Mesothelial cell of epicardium (in vitro differentiated cells): ENCODE measurements at regions not wholly inside any gene's neighbourhood (a gene's known extent, or its start where the extent isn't known, plus 50 kb on each side); places are given as distances from the start of the nearest gene placed in this dataset.

ENCODE experiments used
- DNase-seq, 2 experiments: peaks; one replicate each; pipeline ENCODE4 v3.0.0; 2021; ENCODE audit warnings: low spot score in 2 of 2; ENCODE audit not compliant: unreplicated experiment in 2 of 2
- H3K27ac Mint-ChIP-seq: 2 replicates; pipeline ENCODE4 v1.8.0; 2021; ENCODE audit warnings: mixed read lengths
- H3K27me3 Mint-ChIP-seq: 2 replicates; pipeline ENCODE4 v1.8.0; 2021; ENCODE audit warnings: low read depth, mixed read lengths
- H3K36me3 Mint-ChIP-seq: 2 replicates; pipeline ENCODE4 v1.8.0; 2021; ENCODE audit warnings: mixed read lengths
- H3K4me1 Mint-ChIP-seq: 2 replicates; pipeline ENCODE4 v1.8.0; 2021; ENCODE audit warnings: mixed read lengths
- H3K4me3 Mint-ChIP-seq: 2 replicates; pipeline ENCODE4 v1.8.0; 2021; ENCODE audit warnings: mild to moderate bottlenecking, moderate library complexity, mixed read lengths
- H3K9me3 Mint-ChIP-seq: 2 replicates; pipeline ENCODE4 v1.8.0; 2021; ENCODE audit warnings: mixed read lengths
- TF ChIP-seq, protein P1 (sequence below): fragments of 200-600 bp; sonication (generic); IDR thresholded peaks from one replicate; pipeline ENCODE4 v1.5.0; 2021; ENCODE audit warnings: antibody characterized with exemption; ENCODE audit not compliant: unreplicated experiment

GRCh38 chr11:29707924-29708323 is 308.9 kb downstream of the KCNA4 start:
- Mint-ChIP-seq H3K4me3 (no peak overlapping the region), H3K27ac (no peak overlapping the region), H3K9me3 (peaks cover 26% of the 10 kb centered on the region), H3K27me3 (no peaks in the 10 kb centered on the region), H3K4me1 (peaks cover 17% of the 10 kb centered on the region), H3K36me3 (no peaks in the 10 kb centered on the region)
- DNase-seq, result no peak
- TF ChIP-seq, protein P1, sequence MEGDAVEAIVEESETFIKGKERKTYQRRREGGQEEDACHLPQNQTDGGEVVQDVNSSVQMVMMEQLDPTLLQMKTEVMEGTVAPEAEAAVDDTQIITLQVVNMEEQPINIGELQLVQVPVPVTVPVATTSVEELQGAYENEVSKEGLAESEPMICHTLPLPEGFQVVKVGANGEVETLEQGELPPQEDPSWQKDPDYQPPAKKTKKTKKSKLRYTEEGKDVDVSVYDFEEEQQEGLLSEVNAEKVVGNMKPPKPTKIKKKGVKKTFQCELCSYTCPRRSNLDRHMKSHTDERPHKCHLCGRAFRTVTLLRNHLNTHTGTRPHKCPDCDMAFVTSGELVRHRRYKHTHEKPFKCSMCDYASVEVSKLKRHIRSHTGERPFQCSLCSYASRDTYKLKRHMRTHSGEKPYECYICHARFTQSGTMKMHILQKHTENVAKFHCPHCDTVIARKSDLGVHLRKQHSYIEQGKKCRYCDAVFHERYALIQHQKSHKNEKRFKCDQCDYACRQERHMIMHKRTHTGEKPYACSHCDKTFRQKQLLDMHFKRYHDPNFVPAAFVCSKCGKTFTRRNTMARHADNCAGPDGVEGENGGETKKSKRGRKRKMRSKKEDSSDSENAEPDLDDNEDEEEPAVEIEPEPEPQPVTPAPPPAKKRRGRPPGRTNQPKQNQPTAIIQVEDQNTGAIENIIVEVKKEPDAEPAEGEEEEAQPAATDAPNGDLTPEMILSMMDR, result no peak

DNA sequence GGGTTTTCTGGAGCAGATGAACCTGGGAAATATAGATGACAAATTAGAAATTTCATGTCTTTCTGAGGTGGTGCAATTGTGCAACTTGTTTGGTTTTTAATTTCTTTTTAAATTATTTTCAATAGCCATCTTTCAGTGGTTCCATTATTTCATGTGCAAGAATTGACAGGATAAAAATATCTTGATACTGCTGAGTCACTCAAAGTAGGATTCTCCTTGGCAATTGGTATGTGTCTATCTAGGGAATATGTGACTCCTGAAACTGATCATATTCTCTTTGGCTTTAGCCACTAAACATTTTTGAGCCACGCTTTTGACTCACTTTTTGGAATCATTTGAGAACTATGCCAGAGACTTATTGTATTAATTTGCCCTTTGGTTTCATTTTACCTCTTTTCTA is 331.5 kb downstream of the KCNA4 start:
- no peaks in the 10 kb centered on the region for H3K27me3 Mint-ChIP-seq
- H3K9me3 Mint-ChIP-seq, result peaks cover 3% of the 10 kb centered on the region
- no peak overlapping the region for H3K27ac Mint-ChIP-seq
- no peaks in the 10 kb centered on the region for H3K36me3 Mint-ChIP-seq
- TF ChIP-seq, protein P1, result no peak
- H3K4me1 Mint-ChIP-seq, result peaks cover 16% of the 10 kb centered on the region
- no peak for DNase-seq
- H3K4me3 Mint-ChIP-seq, result no peak overlapping the region

DNA sequence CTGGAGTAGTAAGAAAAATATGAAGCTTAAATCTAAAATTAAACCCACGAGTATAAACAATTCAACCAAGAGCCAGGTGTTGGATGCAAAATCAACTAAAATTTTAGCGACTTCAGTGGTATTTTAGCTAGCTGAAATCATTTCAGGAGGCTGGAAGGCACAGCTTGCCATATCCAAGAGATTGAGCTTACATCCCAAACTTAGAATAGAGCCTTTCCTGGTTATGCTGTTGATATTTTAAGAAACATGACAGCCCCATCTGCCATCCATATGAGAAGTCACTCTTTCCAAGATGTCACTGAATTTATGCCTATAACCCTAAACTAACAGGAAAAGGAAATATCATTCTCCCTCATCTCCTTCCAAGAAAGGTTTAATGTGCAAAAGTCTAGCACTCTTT is 334.0 kb downstream of the KCNA4 start:
- H3K36me3 Mint-ChIP-seq, result no peaks in the 10 kb centered on the region
- no peak for DNase-seq
- H3K27me3 Mint-ChIP-seq, result peaks cover 2% of the 10 kb centered on the region
- H3K9me3 Mint-ChIP-seq, result peaks cover 3% of the 10 kb centered on the region
- H3K4me3 Mint-ChIP-seq, result no peak overlapping the region
- TF ChIP-seq, protein P1, result no peak
- H3K27ac Mint-ChIP-seq, result no peak overlapping the region
- H3K4me1 Mint-ChIP-seq, result peaks cover 12% of the 10 kb centered on the region

DNA sequence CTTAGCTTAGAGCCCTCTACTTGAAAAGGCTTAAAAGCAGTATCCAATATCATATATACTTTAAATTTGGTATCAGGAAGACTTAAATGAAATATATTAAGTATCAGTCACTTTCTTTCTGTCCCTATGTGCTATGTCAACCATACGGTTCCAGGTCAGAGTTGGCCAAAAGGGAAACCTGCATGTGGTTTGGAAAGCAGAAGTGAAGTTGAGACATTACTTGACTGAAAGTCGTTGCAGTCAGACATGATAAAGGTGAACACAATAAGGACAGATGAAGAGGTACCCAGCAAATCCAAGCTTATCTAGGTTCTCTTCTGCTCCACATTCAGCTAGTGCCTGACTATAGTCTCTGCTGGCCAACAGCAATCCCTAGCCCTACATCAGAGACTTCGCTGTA is 336.8 kb downstream of the KCNA4 start:
- Mint-ChIP-seq H3K27me3 (peaks cover 2% of the 10 kb centered on the region), H3K4me3 (no peak overlapping the region), H3K9me3 (peaks cover 3% of the 10 kb centered on the region), H3K27ac (no peak overlapping the region), H3K4me1 (peaks cover 3% of the 10 kb centered on the region), H3K36me3 (no peaks in the 10 kb centered on the region)
- TF ChIP-seq, protein P1, result no peak
- DNase-seq, result no peak

DNA sequence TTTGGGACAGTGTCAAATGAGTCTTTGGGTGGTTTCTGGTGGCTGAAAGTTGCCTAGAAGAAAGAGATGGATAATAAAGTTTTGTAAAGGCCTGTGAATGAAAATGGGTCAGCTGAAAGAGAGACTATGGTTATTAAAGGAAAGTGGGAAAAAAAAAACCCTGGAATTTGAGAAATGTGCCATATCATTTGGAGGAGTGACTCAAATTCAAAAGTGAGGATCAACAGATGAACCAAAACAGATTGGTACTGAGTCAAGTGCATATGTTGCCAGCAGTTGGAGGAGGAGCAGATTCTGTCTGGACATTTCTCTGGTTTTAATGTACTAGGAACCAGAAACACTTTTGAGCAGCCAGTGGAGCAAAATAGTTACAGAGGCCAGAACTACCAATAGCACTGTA is 339.8 kb downstream of the KCNA4 start:
- Mint-ChIP-seq H3K27me3 (peaks cover 2% of the 10 kb centered on the region), H3K4me3 (no peak overlapping the region), H3K27ac (no peak overlapping the region), H3K4me1 (peaks cover 5% of the 10 kb centered on the region), H3K9me3 (peaks cover 5% of the 10 kb centered on the region), H3K36me3 (no peaks in the 10 kb centered on the region)
- TF ChIP-seq, protein P1, result no peak
- DNase-seq, result no peak

DNA sequence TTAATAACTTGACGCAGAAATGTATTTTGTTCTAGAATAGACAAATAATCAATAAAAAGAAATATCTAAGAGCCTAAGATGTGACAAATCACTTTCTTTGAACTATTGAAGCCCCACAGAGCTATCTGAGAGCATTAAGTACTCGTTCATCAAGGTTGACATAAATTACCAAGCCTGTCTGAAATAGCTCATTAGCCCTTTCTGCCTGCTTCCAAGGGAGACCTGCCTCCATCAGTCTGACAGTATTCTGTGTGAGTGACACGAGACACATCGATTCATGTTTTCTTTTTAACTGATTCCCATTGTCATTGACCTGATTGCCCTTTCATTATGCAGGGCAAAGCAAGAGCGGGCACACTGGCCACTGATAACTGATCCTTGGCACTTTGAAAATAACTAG is 347.5 kb downstream of the KCNA4 start:
- H3K9me3 Mint-ChIP-seq, result peaks cover 56% of the 10 kb centered on the region
- H3K36me3 Mint-ChIP-seq, result peaks cover 3% of the 10 kb centered on the region
- no peak overlapping the region for H3K4me3 Mint-ChIP-seq
- TF ChIP-seq, protein P1, result no peak
- no peak for DNase-seq
- H3K27ac Mint-ChIP-seq, result no peak overlapping the region
- H3K27me3 Mint-ChIP-seq, result no peaks in the 10 kb centered on the region
- H3K4me1 Mint-ChIP-seq, result no peaks in the 10 kb centered on the region
